Ishikawa (cell line): ENCODE measurements at regions not wholly inside any gene's neighbourhood (a gene's known extent, or its start where the extent isn't known, plus 50 kb on each side); places are given as distances from the start of the nearest gene placed in this dataset.

Experiments used
- CEBPB ChIP-seq: IDR thresholded peaks from 2 replicates; pipeline ENCODE4 v1.6.1; 2012
- CREB1 ChIP-seq: IDR thresholded peaks from 2 replicates; pipeline ENCODE4 v1.6.1; 2012; ENCODE audit warnings: low read depth
- EGR1 ChIP-seq: IDR thresholded peaks from 2 replicates; pipeline ENCODE4 v1.6.1; 2012
- EP300 ChIP-seq: IDR thresholded peaks from 2 replicates; pipeline ENCODE4 v1.6.1; 2012; ENCODE audit warnings: borderline replicate concordance
- FOXM1 ChIP-seq: IDR thresholded peaks from 2 replicates; pipeline ENCODE4 v1.6.1; 2012; ENCODE audit warnings: low read depth, borderline replicate concordance
- NFIC ChIP-seq: IDR thresholded peaks from 2 replicates; pipeline ENCODE4 v1.6.1; 2012
- RAD21 ChIP-seq: IDR thresholded peaks from 2 replicates; pipeline ENCODE4 v1.6.1; 2012; ENCODE audit warnings: low read depth
- TAF1 ChIP-seq: IDR thresholded peaks from 2 replicates; pipeline ENCODE4 v1.6.1; 2012; ENCODE audit warnings: low read depth, mild to moderate bottlenecking
- TCF12 ChIP-seq: IDR thresholded peaks from 2 replicates; pipeline ENCODE4 v1.6.1; 2012; ENCODE audit warnings: low read depth
- TEAD4 ChIP-seq: IDR thresholded peaks from 2 replicates; pipeline ENCODE4 v1.6.1; 2012
- YY1 ChIP-seq: IDR thresholded peaks from 2 replicates; pipeline ENCODE4 v1.6.1; 2012; ENCODE audit warnings: low read depth
- ZBTB7A ChIP-seq: IDR thresholded peaks from 2 replicates; pipeline ENCODE4 v1.6.1; 2012; ENCODE audit warnings: low read depth
- TF ChIP-seq, protein P1 (sequence below): IDR thresholded peaks from 2 replicates; pipeline ENCODE4 v1.6.1; 2012
- TF ChIP-seq, protein P2 (sequence below): IDR thresholded peaks from 2 replicates; pipeline ENCODE4 v1.6.1; 2012
- TF ChIP-seq, protein P3 (sequence below): IDR thresholded peaks from 2 replicates; pipeline ENCODE4 v1.6.1; 2012; ENCODE audit warnings: low read depth, mild to moderate bottlenecking

DNA sequence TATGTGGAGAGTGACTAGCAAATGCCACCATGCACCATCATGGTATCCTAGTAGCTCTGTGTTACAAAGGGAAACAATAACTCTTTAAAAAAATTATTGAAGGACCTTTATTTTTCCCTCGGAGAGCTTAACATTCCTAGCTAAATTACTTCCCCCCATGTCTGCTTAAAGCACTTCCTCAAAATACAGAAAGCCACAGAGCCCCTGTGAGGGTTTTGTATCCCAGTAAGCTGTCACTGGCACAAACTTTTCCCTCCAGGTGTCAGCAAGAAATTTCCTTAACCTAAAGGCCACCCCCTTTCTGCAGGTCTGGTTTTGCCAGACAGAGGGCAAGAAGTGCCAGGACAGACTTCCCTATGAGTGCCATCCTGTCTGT, 340.0 kb upstream of the PRDM1 start:
- no peak for TF ChIP-seq RAD21
- TF ChIP-seq, protein P1, sequence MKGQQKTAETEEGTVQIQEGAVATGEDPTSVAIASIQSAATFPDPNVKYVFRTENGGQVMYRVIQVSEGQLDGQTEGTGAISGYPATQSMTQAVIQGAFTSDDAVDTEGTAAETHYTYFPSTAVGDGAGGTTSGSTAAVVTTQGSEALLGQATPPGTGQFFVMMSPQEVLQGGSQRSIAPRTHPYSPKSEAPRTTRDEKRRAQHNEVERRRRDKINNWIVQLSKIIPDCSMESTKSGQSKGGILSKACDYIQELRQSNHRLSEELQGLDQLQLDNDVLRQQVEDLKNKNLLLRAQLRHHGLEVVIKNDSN: no peak

DNA sequence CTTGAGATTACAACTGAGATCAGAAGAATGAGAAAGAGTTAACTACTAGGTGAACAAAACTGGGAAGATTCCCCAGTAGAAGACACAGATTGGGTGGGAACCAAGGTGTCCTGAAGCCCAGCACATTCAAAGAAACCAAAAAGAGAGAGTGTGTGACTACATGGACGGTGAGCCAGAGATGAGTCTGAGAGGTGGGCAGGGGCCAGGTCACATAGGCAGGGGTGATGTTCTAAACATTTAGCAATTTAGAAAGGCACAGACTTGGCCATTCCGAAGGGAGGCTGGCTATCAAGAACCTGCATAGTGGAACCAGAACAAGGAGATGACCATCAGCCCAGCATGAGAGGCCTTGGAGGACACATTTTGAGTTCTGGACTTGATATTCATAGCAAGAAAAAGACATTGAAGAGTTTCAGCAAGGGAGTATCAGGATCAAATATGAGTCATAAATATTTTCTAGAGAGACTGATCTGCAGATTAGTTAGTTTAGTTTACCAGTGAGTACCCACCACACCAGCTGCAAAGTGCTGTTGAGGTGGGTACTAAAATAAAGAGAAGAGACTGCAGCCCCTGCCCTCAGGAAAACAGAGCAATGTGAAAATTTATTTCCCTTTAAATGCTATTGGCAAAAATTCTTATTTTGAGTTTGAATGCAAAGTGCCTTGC, 340.5 kb upstream of the PRDM1 start:
- no peak for TF ChIP-seq TAF1
- TF ChIP-seq TCF12: no peak
- TF ChIP-seq ZBTB7A: no peak
- TF ChIP-seq CEBPB: no peak
- TF ChIP-seq NFIC: no peak
- TF ChIP-seq FOXM1: no peak
- TF ChIP-seq EGR1: no peak

DNA sequence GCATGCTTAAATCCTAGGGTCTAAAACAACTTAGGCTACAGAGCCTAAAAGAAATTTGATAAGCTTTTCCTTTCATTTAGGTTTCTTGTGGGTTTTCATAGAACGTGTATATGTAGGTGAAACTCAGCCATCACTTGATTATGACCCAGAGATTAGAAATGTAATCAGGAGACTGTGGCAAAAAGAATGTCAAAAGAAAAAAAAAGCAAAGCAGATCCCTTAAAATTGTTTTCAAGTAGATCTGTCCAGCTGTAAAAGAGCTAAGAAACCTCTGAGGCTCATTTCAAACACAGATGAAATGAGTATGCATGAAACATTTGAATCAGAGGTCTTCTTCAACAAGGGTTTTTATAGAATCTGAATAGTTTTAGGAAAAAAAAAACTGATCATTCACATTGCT, 341.3 kb upstream of the PRDM1 start:
- TF ChIP-seq, protein P1: no peak
- TF ChIP-seq, protein P2, sequence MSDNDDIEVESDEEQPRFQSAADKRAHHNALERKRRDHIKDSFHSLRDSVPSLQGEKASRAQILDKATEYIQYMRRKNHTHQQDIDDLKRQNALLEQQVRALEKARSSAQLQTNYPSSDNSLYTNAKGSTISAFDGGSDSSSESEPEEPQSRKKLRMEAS: no peak
- no peak for TF ChIP-seq TCF12
- no peak for TF ChIP-seq RAD21
- no peak for TF ChIP-seq CEBPB
- TF ChIP-seq, protein P3, sequence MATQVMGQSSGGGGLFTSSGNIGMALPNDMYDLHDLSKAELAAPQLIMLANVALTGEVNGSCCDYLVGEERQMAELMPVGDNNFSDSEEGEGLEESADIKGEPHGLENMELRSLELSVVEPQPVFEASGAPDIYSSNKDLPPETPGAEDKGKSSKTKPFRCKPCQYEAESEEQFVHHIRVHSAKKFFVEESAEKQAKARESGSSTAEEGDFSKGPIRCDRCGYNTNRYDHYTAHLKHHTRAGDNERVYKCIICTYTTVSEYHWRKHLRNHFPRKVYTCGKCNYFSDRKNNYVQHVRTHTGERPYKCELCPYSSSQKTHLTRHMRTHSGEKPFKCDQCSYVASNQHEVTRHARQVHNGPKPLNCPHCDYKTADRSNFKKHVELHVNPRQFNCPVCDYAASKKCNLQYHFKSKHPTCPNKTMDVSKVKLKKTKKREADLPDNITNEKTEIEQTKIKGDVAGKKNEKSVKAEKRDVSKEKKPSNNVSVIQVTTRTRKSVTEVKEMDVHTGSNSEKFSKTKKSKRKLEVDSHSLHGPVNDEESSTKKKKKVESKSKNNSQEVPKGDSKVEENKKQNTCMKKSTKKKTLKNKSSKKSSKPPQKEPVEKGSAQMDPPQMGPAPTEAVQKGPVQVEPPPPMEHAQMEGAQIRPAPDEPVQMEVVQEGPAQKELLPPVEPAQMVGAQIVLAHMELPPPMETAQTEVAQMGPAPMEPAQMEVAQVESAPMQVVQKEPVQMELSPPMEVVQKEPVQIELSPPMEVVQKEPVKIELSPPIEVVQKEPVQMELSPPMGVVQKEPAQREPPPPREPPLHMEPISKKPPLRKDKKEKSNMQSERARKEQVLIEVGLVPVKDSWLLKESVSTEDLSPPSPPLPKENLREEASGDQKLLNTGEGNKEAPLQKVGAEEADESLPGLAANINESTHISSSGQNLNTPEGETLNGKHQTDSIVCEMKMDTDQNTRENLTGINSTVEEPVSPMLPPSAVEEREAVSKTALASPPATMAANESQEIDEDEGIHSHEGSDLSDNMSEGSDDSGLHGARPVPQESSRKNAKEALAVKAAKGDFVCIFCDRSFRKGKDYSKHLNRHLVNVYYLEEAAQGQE: no peak

DNA sequence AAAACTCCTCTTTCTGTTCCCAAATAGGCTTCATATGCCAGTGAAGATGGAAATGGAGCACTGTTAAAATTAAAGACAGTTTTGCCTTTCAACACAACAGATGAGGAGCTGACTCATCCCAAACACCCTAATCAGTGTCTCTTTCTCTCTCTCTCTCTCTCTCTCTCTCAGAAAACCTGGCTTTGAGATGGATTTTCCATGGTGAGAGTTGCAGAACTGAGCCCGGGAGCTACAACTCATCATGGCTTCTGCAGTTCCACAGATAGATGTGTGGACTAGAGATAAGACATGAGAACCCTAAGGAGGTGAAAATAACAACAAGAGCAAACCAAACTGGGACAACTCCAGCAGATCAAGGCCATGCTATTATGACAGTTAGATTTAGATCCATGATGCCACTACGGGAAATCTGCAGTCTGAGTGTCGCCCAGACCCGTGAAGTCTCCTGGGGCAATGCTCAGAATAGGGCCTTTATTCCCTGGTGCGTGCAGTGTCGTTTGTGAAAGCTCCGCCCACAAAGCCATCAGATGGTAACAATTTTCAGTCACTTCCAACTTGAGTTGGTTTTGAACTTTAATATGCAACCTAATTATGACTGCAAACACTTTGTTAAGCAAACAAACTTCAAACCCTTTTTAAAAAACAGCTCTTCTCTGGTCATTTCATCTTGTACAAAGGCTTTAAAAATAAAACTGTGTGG, 338.2 kb upstream of the PREP start:
- TF ChIP-seq EGR1 (no peak), CREB1 (no peak), EP300 (no peak), TAF1 (no peak), NFIC (no peak), YY1 (no peak), CEBPB (no peak), TCF12 (no peak), ZBTB7A (no peak), FOXM1 (no peak), TEAD4 (no peak), RAD21 (no peak)
- TF ChIP-seq, protein P3: no peak
- TF ChIP-seq, protein P2: no peak
- TF ChIP-seq, protein P1: no peak

DNA sequence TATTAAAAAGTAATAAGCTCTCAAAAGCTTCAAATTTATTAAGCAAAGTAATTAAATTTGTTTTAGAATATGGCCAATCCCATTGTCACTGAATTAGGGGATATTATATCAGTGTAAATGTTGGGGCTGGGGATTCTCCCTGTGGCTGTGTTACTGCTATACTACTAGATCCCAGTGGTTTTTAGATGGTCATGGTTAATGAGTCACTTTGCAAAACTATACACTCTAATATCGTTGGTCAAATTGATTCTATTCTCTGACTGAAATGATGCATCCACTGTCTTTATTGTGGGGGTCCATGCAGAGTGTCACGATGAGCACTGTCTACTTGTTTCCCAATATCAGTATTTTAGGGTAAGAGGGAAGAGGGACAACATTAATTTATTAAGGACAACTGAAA, 336.9 kb upstream of the PREP start:
- TF ChIP-seq, protein P2: no peak
- TF ChIP-seq FOXM1 (no peak), EGR1 (no peak), TAF1 (no peak), NFIC (no peak), CREB1 (no peak), TEAD4 (no peak), ZBTB7A (no peak), TCF12 (no peak), YY1 (no peak), RAD21 (no peak), CEBPB (no peak), EP300 (no peak)
- TF ChIP-seq, protein P3: no peak
- TF ChIP-seq, protein P1: no peak
